COLO668 (cell line): ENCODE measurements at regions not wholly inside any gene's neighbourhood (a gene's known extent, or its start where the extent isn't known, plus 50 kb on each side); places are given as distances from the start of the nearest gene placed in this dataset.

Experiments
- DNase-seq: peaks from one replicate; lab custom pipeline; 2025; ENCODE audit not compliant: unreplicated experiment; lab: John Stamatoyannopoulos, UW

DNA sequence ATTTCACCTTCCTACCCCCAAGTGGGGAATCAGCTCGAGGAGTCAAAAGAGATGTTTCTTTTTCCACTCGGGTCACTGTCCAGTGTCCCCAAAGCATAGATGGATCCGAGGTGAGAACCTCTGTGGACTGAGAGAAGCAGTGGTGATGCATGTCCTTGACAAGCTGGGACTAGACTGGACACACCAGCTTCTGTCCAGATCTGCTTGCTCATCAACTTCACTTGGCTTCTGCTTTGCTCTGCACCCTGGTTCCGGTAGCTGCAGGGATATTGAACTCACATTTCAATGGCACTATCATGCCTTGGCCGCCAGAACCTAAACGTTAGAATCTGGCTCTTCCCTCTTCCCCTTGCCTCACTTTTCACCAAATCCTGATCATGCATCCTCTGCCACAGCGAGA is 50.3 kb upstream of the CXCL12 start:
- DNase-seq, result no peak

DNA sequence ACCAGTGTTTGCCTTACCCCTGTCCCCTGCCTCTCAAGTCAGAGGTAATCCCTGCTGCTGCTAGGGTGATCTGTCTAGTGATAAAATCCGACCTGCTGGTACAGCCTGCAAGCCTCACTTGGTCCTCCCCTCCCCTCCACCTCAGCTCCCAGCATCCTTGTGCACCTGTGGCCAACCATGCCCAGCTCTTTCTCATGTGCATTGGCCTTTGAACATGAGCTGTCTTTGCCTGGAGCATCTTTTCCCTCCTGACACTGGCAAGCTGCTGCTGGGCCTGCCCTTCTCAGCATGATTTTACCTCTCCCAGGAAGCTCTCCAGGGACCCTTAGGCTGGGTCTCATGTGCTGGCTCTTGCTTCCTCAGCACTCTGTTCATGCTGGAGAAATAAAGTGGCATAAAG is 51.3 kb upstream of the CXCL12 start:
- DNase-seq, result no peak

DNA sequence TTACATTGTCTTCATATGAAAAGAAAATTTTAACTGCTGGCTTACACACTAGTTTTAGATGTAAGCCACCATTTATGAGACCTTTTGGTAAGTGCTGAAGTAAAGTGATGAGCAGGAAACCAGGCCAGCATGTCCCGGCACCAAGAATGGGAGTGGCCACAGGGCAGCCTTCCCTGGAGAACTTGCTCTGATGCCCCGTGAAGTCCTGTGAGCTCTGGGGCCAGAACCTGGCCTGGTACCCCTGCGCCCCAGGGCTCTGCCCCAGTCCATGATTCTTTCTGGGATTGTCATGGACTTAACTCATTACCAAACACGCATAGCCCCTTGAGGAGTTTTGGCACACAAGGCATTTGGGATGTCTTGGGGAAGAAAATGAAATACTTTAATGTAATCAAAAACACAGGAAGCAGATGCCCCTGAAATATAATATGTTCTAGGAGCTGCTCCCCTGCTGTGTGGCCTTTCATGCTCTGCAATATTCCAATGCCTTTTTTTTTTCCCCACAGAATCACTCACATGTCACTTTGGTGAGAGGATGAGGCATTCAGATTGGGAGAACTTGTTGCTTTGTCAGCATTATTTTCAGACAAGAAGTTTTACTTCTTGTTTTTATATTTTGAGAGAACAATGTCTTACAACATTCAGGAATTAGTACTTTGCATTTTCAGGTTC is 53.1 kb upstream of the CXCL12 start:
- no peak for DNase-seq

DNA sequence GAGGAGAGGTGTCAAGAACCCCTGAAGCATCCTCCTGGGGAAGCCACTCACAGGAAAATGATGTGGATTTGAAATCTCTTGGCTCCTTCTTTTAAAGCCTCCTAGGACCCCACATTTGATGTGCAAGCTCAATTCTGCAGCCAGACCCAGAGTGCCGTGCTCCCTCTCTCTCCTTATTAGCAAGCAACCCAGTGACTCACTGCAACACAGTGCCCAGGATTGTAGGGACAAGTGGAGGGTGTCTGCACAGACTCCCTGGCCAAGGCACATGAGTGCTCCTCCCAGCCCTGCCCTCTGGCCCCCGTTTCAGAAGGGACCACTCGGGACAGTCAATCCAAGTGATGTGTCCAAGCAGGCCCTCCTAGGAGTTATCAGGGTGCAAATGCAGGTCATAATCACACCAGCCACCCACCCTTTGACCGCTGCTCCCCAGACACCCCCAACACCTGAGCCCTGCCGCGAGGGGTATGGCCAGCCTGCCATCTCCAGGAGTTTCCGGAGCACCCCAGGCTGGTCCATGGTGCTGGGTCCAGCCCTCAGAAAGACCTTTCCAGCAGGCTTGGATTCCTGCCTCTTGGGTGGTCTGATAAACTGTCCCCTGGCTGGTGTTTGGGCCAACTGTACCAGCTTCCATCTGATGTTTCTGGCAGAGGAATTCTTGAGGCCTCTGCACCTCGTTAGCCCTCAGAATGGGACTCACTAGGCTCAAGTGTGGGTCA is 54.5 kb upstream of the CXCL12 start:
- DNase-seq, result no peak

DNA sequence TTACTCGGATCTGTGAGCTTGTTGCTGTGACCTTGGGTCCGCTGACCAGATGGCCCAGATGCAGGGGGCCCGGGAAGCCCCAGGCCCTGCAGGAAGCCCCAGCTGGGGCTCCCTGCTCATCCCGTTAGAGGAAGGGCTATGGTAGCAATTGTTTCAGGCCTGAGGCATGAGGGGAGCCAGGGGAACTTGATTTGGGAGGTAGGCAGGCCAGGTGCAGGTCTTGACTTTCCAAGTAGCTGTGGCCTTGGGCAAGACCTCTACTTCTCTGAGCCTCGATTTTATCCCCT is 55.0 kb upstream of the CXCL12 start:
- DNase-seq, result no peak

DNA sequence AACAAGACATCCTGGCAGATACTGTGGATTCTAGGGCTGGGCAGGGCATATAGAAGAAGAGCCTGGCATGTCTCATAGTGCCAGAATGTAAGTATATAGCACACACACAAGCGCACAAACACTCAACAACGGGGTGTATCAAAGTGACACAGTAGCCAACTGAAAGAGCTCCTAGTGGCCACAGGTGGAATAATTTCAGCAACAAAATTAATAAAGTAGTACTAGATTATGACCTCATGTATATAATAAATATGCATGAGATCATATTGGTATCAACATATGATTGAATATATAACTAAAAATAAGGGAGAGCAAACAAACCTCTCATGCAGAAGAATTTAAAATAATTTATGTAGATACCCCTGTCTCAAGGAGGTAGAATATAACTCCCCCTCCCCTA is 72.4 kb upstream of the CXCL12 start:
- DNase-seq, result no peak

DNA sequence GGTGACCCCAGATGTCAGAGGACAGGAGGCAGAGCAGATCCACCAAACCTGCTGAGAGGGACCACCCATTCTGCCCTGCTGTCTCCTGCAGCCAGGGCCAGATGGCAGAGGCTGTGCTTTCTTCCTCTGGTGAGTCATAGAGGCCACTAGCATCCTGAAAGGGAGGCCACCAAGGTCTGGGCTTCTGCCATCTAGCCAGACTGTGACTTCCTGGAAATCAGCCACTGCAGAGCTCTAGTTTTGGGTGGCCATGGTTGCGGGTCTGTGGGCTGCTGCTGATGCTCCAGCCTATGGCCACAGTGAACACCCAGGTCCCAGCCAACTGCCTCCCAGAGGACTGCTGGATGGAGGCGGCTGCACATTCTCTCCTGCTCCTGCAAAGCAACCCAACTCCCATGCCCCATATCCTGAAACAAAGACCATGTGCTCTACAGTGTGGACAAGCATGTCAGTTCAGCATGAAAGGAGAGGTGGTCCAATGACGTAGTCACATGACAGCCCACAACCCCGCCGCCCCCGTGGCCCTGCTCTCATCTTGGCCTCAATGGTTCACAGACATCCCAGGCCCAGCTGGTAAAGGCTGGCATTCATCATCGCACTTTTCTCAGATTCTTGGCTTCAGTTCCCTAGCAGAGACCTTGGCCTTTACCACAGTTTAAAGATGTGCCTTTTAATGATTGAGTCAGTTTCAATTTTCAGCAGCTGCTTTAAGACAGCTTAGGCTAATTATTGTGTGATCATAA is 73.9 kb upstream of the CXCL12 start:
- no peak for DNase-seq

DNA sequence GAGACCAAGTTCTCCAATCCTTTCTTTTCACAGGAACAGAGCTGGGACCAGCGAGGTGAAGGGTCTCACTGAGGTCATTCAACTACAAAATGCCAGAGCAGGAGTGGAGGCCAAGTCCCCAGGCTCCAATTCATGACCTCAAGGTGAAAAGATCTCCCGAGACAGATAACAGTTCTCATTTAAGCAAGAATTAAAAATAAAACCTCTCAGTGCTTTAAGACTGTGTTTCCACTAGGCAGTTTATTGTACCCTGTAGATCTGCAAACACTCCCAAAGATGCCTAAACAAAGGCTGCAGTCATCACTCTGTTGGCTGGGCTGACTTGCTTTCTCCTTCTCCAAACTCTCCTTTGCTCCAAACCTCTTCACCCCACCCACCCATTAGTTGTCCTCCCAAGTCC is 74.8 kb upstream of the CXCL12 start:
- no peak for DNase-seq

DNA sequence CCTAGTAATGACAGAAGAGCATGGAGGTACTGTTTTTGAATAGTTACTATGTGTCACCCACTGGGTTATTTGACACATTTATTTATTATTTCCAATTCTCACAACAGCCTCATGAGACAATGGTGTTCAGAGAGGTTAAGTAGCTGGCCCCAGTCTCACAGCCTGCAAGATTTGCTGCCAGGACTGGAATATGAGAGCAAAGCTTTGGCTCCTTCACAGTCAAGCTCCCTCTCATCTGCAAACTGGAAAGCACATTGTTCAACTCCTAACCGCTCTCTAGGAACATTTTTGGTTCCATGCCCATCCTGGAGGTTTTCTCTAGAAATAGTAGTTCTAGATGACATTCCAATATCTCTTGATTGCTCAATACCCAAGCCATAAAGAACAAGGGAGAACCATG is 75.5 kb upstream of the CXCL12 start:
- no peak for DNase-seq

DNA sequence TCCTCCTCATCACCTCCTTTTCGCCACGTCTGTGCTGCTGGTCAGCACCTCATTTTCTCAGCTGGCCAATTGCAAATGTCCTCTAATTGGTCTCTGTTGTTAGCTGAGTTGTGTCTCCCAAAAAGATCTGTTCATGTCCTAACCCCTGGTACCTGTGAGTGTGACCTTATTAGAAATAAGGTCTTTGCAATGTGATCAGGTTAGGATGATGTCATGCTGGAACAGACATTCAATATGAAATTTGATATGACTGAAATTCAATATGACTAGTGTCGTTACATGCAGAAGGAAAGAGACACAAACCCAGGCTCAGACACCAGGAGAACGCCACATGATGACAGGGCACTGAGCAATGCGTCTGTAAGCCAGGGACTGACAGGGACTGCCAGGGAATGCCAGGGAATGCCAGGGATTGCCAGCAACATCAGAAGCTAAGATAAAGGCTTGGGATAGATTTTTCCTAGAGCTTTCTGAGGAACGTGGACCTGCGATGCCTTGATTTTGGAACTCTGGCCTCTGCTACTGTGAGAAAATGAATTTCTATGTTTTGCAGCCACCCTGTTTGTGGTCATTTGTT is 77.5 kb upstream of the CXCL12 start:
- DNase-seq, result peak; percentile 9

DNA sequence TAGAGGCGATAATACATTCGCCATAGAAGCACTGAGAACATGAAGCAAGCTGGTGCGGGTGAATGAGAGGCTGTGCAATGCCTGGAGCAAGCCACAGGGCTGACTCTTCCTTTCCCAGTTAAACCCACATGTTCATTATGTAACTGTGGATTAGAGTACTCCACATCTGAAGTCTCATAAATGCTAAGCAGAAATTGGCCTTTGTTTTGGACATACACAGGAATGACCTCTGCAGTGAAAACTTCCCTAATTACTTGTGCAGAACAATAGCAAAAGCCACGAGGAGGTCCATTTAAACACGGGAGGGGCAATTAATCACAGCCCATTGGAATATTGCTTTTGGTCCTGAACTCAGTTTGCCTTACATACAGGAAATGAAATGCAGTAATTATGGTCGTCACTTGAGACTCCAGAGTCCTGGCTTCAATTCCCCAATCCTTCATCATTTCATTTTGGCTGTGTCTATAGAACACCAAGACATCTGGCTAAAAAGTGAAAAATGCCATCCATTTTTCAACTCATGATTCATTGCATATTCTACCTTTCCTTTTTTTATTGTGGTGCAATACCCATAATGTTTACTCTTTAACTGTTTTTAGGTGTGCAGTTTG is 78.7 kb upstream of the CXCL12 start:
- no peak for DNase-seq

DNA sequence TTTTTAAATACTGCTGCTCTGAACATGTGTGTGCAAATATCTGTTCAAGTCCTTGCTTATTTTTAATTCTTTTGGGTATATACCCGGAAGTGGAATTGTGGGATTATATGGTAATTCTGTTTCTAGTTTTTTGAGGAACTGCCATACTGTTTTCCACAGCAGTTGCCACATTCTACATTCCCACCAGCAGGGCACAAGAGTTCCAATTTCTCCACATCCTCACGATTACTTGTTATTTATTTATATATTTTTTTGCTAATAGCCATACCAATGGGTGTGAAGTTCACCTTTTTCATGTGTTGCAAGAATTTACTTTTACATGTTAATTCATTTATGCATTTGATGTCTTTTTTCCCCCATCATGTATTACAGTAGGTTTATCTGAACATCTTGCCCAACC is 79.6 kb upstream of the CXCL12 start:
- DNase-seq, result no peak

DNA sequence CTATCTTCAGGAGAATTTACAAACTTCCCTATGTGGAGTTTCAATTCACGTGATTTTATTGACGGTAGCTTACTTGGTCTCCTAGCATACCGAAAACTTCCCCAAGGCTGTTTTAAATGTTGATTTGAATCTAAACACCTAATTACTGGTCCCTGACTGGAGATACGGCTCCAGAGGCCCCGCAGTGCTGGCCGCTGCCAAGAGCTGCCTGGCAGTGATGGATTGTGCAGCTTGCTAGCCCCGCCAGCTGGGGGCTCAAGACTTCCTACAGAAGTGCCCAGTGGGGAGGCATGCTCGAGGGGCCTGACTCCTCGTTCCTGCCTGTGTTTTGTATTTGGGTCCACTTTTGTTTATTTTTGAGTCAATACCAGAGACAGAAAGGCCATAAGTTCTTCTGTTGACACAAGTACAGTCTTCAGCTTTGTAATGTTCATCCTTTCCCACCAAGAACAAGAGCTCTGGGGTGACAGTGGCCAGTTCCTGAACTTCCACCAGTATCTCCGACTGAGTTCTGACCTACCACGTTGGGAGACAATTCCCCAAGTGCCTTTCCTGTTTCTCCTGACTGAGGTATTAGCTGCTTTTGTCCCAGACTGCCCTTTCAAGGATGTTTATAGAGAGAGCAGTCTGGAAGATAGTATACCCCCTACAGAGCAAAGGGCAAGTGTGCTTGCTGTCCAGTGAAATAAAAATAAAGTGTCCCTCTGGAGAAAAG is 80.7 kb upstream of the CXCL12 start:
- no peak for DNase-seq

DNA sequence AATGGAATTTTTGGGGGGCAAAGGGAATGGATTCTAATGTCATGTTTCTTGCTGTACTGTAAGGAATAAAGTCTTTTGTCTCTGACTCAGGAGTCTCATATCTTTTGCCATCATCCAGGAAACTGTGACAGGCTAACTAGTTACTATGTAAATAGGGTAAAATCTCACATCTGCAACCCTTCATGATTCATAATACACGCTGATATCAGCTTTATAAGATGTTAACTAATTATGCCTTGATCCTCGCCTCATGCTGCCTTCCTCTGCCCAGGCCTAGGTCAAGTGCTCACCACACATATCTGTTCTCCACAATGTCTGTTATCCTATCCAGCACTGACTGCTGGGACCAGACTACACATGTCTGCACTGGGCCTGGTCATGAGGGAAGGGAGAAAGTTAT is 81.3 kb upstream of the CXCL12 start:
- DNase-seq, result no peak

DNA sequence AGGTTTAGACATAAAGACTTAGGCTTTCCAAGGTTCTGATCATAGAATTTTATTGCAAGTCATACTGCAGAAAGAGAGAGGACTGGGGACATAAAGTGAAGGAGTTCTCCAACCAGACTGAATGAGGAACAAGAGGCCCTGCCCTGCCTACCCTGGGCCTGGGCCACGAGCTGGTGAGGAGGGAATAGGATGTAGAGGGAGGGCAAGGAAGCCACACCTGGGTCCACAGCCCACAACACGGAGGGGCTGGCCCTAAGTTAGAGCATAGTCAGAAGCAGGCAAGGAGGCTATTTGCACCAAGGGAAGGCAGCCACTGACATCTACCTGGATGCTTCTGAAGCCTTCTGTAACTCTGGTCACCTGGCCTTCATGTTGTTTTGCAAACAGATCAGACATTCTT is 82.2 kb upstream of the CXCL12 start:
- DNase-seq, result no peak

DNA sequence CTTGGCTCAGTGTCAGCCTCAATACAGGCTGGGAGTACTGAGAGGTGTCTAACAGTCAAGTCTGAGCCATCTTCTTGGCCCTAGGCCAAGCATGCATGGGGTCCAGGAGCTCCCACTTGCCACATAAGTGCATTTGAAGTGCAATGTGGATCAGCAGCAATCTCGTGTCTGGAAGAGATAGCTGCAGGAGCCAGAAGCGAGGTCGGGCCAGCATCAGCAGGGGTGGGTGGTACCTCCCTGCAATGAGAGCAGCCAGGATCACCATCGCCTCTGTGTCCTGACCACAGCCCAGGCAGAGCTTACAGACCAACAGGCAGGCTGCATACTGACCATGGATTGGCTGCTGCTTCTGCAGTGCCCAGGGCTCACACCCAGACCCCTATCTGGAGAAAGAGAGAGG is 83.0 kb upstream of the CXCL12 start:
- no peak for DNase-seq

DNA sequence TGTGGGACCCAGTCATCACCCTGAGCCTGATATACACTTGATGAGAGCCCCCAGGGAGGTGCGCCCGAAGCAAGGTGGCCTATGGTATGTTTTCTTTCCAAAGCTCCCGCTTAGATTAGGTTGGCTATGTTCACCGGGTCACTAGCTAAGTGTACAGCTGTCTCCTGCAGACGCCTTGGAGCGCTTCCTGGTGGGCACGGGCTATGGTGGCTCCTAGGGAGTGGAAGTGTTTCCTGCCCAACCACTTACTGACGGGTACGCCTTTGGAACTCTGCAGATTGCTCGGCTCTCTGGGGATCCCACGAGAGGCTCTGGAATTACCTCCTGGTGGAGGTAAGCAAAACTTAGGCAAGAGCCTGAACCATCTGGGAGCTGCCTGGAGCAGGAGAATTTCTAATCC is 83.6 kb upstream of the CXCL12 start:
- no peak for DNase-seq

DNA sequence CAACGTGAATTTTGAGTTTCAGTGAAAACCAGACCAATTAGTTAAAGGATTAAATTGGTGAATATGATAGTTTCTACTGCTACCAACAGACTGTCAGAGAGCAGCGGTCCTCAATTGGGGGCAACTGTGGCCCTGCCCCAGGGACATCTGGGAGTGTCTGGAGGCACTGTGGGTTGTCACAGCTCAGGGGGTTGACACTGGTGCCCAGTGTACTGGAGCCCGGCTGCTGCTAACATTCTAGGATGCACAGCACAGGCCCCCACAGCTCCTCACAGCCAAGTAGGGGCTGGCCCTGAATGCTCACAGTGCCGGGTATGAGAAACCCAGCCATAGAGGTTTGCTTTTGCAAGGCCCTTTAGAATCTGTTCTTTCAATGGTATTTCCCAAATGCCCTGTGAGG is 84.1 kb upstream of the CXCL12 start:
- no peak for DNase-seq

DNA sequence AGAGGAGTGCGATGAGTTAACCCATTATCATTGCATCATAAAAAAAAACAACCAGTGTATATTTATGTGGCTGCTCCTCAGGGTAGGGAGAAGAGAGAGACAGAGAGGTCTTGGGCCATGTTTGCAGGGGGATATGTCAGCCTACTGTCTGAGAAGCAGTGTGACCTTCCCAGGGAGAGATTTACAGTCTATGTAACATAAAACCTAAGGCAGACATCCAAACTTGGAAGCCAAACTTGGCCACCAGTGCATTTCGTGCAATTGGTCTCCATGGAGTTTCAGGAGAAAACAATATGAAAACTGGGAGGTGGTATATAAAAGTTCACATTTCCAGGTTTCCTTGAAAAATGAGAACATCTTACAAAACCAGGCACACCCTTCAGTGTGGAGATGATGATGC is 85.9 kb upstream of the CXCL12 start:
- no peak for DNase-seq

DNA sequence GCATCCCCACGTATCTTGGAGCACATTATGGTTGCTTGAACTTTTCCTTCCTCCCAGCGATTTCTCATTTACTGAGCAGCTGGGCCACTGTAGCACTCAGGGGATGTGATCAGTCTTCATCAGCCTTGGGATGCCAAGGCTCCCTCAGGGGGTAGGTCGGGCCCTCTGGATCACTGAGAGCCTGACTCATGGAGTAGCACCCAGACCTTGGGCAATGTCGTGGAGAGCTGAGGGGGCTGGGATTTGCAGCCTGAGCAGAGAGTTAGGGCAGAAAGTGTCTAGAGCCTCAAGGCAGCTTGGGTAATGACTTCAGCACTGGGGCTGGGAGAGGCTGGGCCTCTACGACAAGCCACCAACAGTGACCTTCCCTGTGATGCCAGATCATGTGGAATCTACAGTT is 86.5 kb upstream of the CXCL12 start:
- no peak for DNase-seq

DNA sequence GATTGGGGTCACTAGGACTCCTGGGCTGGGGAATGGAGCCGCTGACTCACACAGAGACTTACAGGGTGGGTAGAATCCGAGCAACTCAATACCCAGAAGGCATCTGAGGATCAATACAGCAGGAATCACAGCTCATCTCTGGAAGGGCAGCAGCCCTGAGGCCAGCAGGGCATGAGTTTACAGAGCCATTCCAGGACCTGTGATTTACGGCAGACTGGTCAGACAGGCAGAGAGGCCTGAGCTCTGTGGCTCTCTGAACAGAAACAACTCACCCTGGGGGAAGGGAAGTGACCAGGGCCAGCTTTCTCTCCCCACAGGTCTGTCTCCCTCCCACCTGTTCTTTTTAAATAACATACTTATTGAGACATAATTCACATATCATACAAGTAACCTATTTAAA is 88.2 kb upstream of the CXCL12 start:
- no peak for DNase-seq
